GM12891 (cell line): ENCODE measurements at regions not wholly inside any gene's neighbourhood (a gene's known extent, or its start where the extent isn't known, plus 50 kb on each side); places are given as distances from the start of the nearest gene placed in this dataset.

Experiments used
- POLR2A ChIP-seq: IDR thresholded peaks from 2 replicates; pipeline ENCODE4 v1.6.1; 2011; ENCODE audit warnings: low read depth, low read length, control low read depth
- POLR2AphosphoS5 ChIP-seq: IDR thresholded peaks from 2 replicates; pipeline ENCODE4 v1.6.1; 2011; ENCODE audit warnings: low read depth, low read length, control low read depth
- TAF1 ChIP-seq: IDR thresholded peaks from 2 replicates; pipeline ENCODE4 v1.6.1; 2011; ENCODE audit warnings: low read depth, low read length, control low read depth

DNA sequence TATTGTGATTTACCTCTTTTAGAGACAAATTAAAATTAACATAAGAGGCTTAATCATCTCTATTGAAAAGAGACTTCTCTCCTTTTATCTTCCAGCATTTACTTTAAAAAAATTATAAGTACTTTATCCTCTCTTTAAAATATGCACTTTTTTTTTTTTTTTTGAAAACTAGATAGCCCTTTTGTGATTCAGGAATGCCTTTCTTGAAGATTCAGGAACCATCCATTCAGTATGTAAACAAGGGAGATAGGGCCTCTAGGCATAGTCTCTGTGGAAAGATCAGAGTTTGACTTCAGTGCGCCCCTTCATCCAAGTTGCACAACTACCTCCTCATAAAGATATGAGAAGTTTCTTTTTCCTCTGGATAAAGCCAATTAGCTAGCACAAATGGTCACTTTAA lies 1163.7 kb downstream of the SI start:
- no peak for TF ChIP-seq POLR2A
- TF ChIP-seq POLR2AphosphoS5: no peak
- TF ChIP-seq TAF1: no peak
